Right atrium auricular region (tissue), 2 donors: ENCODE measurements at regions not wholly inside any gene's neighbourhood (a gene's known extent, or its start where the extent isn't known, plus 50 kb on each side); places are given as distances from the start of the nearest gene placed in this dataset.

ENCODE experiments used
- DNase-seq: peaks from one replicate; pipeline ENCODE4 v3.0.0-alpha.2; 2019; ENCODE audit warnings: low spot score
- H3K27ac ChIP-seq, 2 donors: fragments of 200-600 bp; sonication (generic); 1 replicate in 1 of 2; 2 replicates in 1 of 2; pipeline ENCODE4 v1.5.1; 2016 to 2019
- H3K27me3 ChIP-seq, 2 donors: fragments of 200-600 bp; sonication (generic); one replicate each; pipeline versions ENCODE4 v1.5.1 to v1.6.0; 2017 to 2019
- H3K36me3 ChIP-seq: fragments of 200-600 bp; sonication (generic); one replicate; pipeline ENCODE4 v1.5.1; 2016
- H3K4me1 ChIP-seq, 2 donors: fragments of 200-600 bp; sonication (generic); one replicate each; pipeline versions ENCODE4 v1.5.1 to v1.6.0; 2017 to 2019
- H3K4me3 ChIP-seq, 2 donors: fragments of 200-600 bp; sonication (generic); 1 replicate in 1 of 2; 2 replicates in 1 of 2; pipeline ENCODE4 v1.5.1; 2017 to 2019; ENCODE audit warnings: mild to moderate bottlenecking in 1 of 2, moderate library complexity in 1 of 2
- H3K9me3 ChIP-seq, 2 donors: fragments of 200-600 bp; sonication (generic); one replicate each; pipeline ENCODE4 v1.5.1; 2019
- CTCF ChIP-seq, 2 donors: fragments of 200-600 bp; sonication (generic); IDR thresholded peaks; one replicate each; pipeline ENCODE4 v1.5.1; 2019; ENCODE audit warnings: antibody characterized with exemption in 2 of 2

- no peak overlapping the region for H3K27ac ChIP-seq
- H3K4me1 ChIP-seq = no peaks in the 10 kb centered on the region
- DNase-seq = no peak
- H3K27me3 ChIP-seq = no peaks in the 10 kb centered on the region
- H3K4me3 ChIP-seq = no peak overlapping the region
- TF ChIP-seq CTCF (IDR thresholded peaks at IDR 0.05) = no peak
- no peaks in the 10 kb centered on the region for H3K36me3 ChIP-seq
- H3K9me3 ChIP-seq = no peaks in the 10 kb centered on the region
These were observed 1402.4 kb upstream of the FLRT2 start for GRCh38 chr14:84127495-84127894.

- Histone ChIP-seq H3K27ac (no peak overlapping the region), H3K27me3 (no peaks in the 10 kb centered on the region), H3K4me3 (no peak overlapping the region), H3K4me1 (no peaks in the 10 kb centered on the region), H3K36me3 (no peaks in the 10 kb centered on the region), H3K9me3 (no peaks in the 10 kb centered on the region)
- DNase-seq = no peak
- TF ChIP-seq CTCF (IDR thresholded peaks at IDR 0.05) = no peak
These were observed 1401.9 kb upstream of the FLRT2 start for GRCh38 chr14:84128050-84128449.

GRCh38 chr14:84129007-84129406 lies 1400.9 kb upstream of the FLRT2 start:
- no peak for DNase-seq
- Histone ChIP-seq H3K27ac (no peak overlapping the region), H3K4me1 (no peaks in the 10 kb centered on the region), H3K9me3 (no peaks in the 10 kb centered on the region), H3K4me3 (no peak overlapping the region), H3K36me3 (no peaks in the 10 kb centered on the region), H3K27me3 (no peaks in the 10 kb centered on the region)
- TF ChIP-seq CTCF (IDR thresholded peaks at IDR 0.05) = no peak

- Histone ChIP-seq H3K27ac (no peak overlapping the region), H3K36me3 (no peaks in the 10 kb centered on the region), H3K27me3 (no peaks in the 10 kb centered on the region), H3K9me3 (no peaks in the 10 kb centered on the region), H3K4me1 (no peaks in the 10 kb centered on the region), H3K4me3 (no peak overlapping the region)
- no peak for TF ChIP-seq CTCF (IDR thresholded peaks at IDR 0.05)
- DNase-seq = no peak
These were observed 1400.0 kb upstream of the FLRT2 start for GRCh38 chr14:84129941-84130340.

- DNase-seq = no peak
- H3K4me3 ChIP-seq = no peak overlapping the region
- H3K27ac ChIP-seq = no peak overlapping the region
- TF ChIP-seq CTCF (IDR thresholded peaks at IDR 0.05) = no peak
- H3K36me3 ChIP-seq = no peaks in the 10 kb centered on the region
- H3K9me3 ChIP-seq = peaks cover 0 to 5% of the 10 kb centered on the region in 2 donors
- no peaks in the 10 kb centered on the region for H3K27me3 ChIP-seq
- no peaks in the 10 kb centered on the region for H3K4me1 ChIP-seq
These were observed 1398.0 kb upstream of the FLRT2 start for GRCh38 chr14:84131924-84132323.

- no peak overlapping the region for H3K27ac ChIP-seq
- TF ChIP-seq CTCF (IDR thresholded peaks at IDR 0.05) = no peak
- H3K36me3 ChIP-seq = no peaks in the 10 kb centered on the region
- DNase-seq = no peak
- H3K27me3 ChIP-seq = no peaks in the 10 kb centered on the region
- H3K9me3 ChIP-seq = peaks cover 0 to under 1% of the 10 kb centered on the region in 2 donors
- H3K4me3 ChIP-seq = no peak overlapping the region
- H3K4me1 ChIP-seq = no peaks in the 10 kb centered on the region
These were observed 1385.8 kb upstream of the FLRT2 start for GRCh38 chr14:84144166-84144565.
